IMR-90 (cell line): ENCODE measurements at regions not wholly inside any gene's neighbourhood (a gene's known extent, or its start where the extent isn't known, plus 50 kb on each side); places are given as distances from the start of the nearest gene placed in this dataset.

ENCODE experiments used
- BHLHE40 ChIP-seq: fragments of 150-350 bp; IDR thresholded peaks from 2 replicates; pipeline ENCODE4 v1.6.1; 2016; ENCODE audit warnings: mild to moderate bottlenecking, low read depth, low read length
- CEBPB ChIP-seq: IDR thresholded peaks from 2 replicates; pipeline ENCODE4 v1.6.1; 2012; ENCODE audit warnings: low read depth, low read length, improper control_type of control experiment
- CHD1 ChIP-seq: IDR thresholded peaks from 2 replicates; pipeline ENCODE4 v1.6.1; 2012; ENCODE audit warnings: low read depth, low read length, improper control_type of control experiment
- CTCF ChIP-seq: conservative IDR thresholded peaks from 2 replicates; pipeline ENCODE4 v1.5.1; 2012; ENCODE audit warnings: mild to moderate bottlenecking, low read depth, low read length, improper control_type of control experiment
- FOS ChIP-seq: fragments of 150-350 bp; IDR thresholded peaks from 2 replicates; pipeline ENCODE4 v1.6.1; 2016; ENCODE audit warnings: low read depth, low read length
- MAZ ChIP-seq: IDR thresholded peaks from 2 replicates; pipeline ENCODE4 v1.6.1; 2012; ENCODE audit warnings: low read depth, mild to moderate bottlenecking, low read length, improper control_type of control experiment, moderate library complexity, borderline replicate concordance
- MXI1 ChIP-seq: IDR thresholded peaks from 2 replicates; pipeline ENCODE4 v1.6.1; 2012; ENCODE audit warnings: low read depth, mild to moderate bottlenecking, low read length, moderate library complexity, borderline replicate concordance
- NFE2L2 ChIP-seq: fragments of 150-350 bp; IDR thresholded peaks from 2 replicates; pipeline ENCODE4 v1.6.1; 2016; ENCODE audit warnings: low read depth, mild to moderate bottlenecking, low read length
- POLR2A ChIP-seq: IDR thresholded peaks from 2 replicates; pipeline ENCODE4 v1.6.1; 2012; ENCODE audit warnings: mild to moderate bottlenecking, low read depth, low read length
- RAD21 ChIP-seq: IDR thresholded peaks from 2 replicates; pipeline ENCODE4 v1.6.1; 2012; ENCODE audit warnings: low read length, improper control_type of control experiment
- RCOR1 ChIP-seq: IDR thresholded peaks from 2 replicates; pipeline ENCODE4 v1.6.1; 2012; ENCODE audit warnings: mild to moderate bottlenecking, low read length, improper control_type of control experiment; ENCODE audit not compliant: insufficient replicate concordance
- RFX5 ChIP-seq: IDR thresholded peaks from 2 replicates; pipeline ENCODE4 v1.8.0; 2012; ENCODE audit warnings: low read depth, mild to moderate bottlenecking, low read length, moderate library complexity
- SMC3 ChIP-seq: fragments of 150-350 bp; IDR thresholded peaks from 2 replicates; pipeline ENCODE4 v1.6.1; 2016; ENCODE audit warnings: low read depth, mild to moderate bottlenecking, antibody characterized with exemption, low read length, moderate library complexity
- USF2 ChIP-seq: fragments of 150-350 bp; IDR thresholded peaks from 2 replicates; pipeline ENCODE4 v1.6.1; 2017; ENCODE audit warnings: mild to moderate bottlenecking, antibody characterized with exemption, low read length, low read depth

- no peak for TF ChIP-seq CTCF
- TF ChIP-seq POLR2A, result no peak
- no peak for TF ChIP-seq USF2
- TF ChIP-seq RCOR1, result no peak
- TF ChIP-seq BHLHE40, result no peak
- TF ChIP-seq SMC3, result no peak
- TF ChIP-seq RAD21, result no peak
- no peak for TF ChIP-seq FOS
- TF ChIP-seq NFE2L2, result no peak
- TF ChIP-seq CHD1, result no peak
- no peak for TF ChIP-seq CEBPB
- no peak for TF ChIP-seq MXI1
- no peak for TF ChIP-seq MAZ
- no peak for TF ChIP-seq RFX5
Measured at GRCh38 chr3:65288776-65289175, 601.0 kb upstream of the ADAMTS9 start.
